H1 (cell line): ENCODE measurements at regions not wholly inside any gene's neighbourhood (a gene's known extent, or its start where the extent isn't known, plus 50 kb on each side); places are given as distances from the start of the nearest gene placed in this dataset.

ENCODE experiments used
- CBX8 ChIP-seq: fragments of 300-800, 300-1000 bp; sonication (generic); IDR thresholded peaks from 2 replicates; pipeline ENCODE4 v1.7.1; 2016; ENCODE audit warnings: low read depth, low read length, borderline replicate concordance
- CHD2 ChIP-seq: IDR thresholded peaks from 2 replicates; pipeline ENCODE4 v1.6.1; 2012; ENCODE audit warnings: low read length, improper control_type of control experiment
- HDAC6 ChIP-seq: IDR thresholded peaks from one replicate; pipeline ENCODE4 v1.7.1; 2012; ENCODE audit warnings: low read depth, mild to moderate bottlenecking, inconsistent platforms, low read length, moderate library complexity

DNA sequence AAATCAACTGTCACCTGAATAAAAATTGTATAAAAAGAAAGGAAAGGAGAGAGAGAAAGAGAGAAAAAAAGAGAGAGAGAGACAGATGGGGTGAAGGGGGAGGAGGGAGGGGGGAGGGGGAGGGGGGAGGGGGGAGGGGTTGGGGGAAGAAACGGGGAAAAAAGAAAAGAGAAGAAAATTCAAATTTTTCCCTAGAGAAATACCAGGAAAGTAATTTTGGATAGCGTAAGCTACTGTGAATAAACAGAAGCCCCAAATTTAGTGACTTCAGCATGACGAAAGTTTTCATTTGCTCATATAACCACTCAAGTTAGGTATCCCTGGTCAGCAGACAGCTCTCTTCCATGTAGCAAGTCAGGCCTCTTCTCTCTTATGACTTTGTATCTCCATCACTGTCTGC lies 289.4 kb upstream of the MYOCD start:
- TF ChIP-seq CBX8 (no peak), HDAC6 (no peak), CHD2 (no peak)
